ENCODE measurements at regions not wholly inside any gene's neighbourhood (a gene's known extent, or its start where the extent isn't known, plus 50 kb on each side); places are given as distances from the start of the nearest gene placed in this dataset.

DNA sequence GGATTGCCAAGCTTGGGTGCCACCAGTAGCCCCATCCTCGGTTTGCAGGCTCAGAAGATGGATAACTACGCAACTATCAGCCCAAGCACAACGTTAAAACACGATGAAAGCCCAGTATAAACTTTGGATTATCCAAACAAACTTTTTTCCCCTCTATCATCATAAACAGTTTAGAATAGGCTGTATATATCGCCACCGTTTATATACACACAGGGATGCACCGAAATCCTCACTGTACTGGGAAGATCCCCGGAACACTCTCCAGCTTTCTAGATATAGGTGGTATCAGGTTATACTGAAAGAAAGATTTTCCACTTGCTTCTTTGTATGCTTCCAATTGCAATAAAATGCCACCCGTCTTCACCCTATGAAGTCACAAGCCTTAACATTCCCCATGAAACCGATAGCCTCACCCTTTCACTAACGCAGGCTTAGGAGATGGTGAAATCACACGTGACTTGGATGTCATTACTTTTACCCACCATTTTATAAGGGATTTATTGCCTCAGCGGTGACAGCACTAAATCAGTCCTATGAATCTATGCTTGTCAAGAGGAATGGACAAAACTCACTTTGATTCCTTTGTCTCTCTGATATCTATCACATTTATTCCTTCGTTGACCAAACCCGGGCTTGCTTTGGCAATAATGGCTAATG, 207.6 kb upstream of the FOXN3 start:
- H3K4me1 Mint-ChIP-seq = peaks cover 13% of the 10 kb centered on the region
- H3K4me1 ChIP-seq (ENCODE audit: control insufficient read depth, insufficient read depth, low read length) = no peaks in the 10 kb centered on the region
- no peaks in the 10 kb centered on the region for H3K36me3 ChIP-seq (ENCODE audit: control insufficient read depth, insufficient read depth, low read length)
- DNase-seq = no peak
- no peaks in the 10 kb centered on the region for H3K36me3 Mint-ChIP-seq (ENCODE audit: low read depth)
- peak overlapping the region; percentile 38 for H3K27ac ChIP-seq (ENCODE audit: low read depth, low read length)
- no peak overlapping the region for H3K4me3 ChIP-seq (ENCODE audit: low read length)
- H3K9me3 ChIP-seq (ENCODE audit: control insufficient read depth, low read length) = peaks cover 17% of the 10 kb centered on the region
- TF ChIP-seq, protein P1, sequence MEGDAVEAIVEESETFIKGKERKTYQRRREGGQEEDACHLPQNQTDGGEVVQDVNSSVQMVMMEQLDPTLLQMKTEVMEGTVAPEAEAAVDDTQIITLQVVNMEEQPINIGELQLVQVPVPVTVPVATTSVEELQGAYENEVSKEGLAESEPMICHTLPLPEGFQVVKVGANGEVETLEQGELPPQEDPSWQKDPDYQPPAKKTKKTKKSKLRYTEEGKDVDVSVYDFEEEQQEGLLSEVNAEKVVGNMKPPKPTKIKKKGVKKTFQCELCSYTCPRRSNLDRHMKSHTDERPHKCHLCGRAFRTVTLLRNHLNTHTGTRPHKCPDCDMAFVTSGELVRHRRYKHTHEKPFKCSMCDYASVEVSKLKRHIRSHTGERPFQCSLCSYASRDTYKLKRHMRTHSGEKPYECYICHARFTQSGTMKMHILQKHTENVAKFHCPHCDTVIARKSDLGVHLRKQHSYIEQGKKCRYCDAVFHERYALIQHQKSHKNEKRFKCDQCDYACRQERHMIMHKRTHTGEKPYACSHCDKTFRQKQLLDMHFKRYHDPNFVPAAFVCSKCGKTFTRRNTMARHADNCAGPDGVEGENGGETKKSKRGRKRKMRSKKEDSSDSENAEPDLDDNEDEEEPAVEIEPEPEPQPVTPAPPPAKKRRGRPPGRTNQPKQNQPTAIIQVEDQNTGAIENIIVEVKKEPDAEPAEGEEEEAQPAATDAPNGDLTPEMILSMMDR (conservative IDR thresholded peaks at IDR 0.05) = no peak
- no peak overlapping the region for H3K27ac Mint-ChIP-seq
- H3K9me3 Mint-ChIP-seq = peaks cover 2% of the 10 kb centered on the region
- WGBS, 2 experiments (ENCODE audit: insufficient coverage in 1 of 2, insufficient read length in 1 of 2) = 92% methylated on average over 12 to 15 of the region's 15 CpGs
- no peak overlapping the region for H3K9ac ChIP-seq (ENCODE audit: extremely low read depth, low read length, poor library complexity, severe bottlenecking)
- peaks cover 67% of the 10 kb centered on the region for H3K27me3 Mint-ChIP-seq (ENCODE audit: insufficient read depth)
- H3K27me3 ChIP-seq (ENCODE audit: control insufficient read depth, insufficient read depth, low read length, poor library complexity, severe bottlenecking) = peaks cover 68% of the 10 kb centered on the region
- no peak overlapping the region for H3K4me3 Mint-ChIP-seq

DNA sequence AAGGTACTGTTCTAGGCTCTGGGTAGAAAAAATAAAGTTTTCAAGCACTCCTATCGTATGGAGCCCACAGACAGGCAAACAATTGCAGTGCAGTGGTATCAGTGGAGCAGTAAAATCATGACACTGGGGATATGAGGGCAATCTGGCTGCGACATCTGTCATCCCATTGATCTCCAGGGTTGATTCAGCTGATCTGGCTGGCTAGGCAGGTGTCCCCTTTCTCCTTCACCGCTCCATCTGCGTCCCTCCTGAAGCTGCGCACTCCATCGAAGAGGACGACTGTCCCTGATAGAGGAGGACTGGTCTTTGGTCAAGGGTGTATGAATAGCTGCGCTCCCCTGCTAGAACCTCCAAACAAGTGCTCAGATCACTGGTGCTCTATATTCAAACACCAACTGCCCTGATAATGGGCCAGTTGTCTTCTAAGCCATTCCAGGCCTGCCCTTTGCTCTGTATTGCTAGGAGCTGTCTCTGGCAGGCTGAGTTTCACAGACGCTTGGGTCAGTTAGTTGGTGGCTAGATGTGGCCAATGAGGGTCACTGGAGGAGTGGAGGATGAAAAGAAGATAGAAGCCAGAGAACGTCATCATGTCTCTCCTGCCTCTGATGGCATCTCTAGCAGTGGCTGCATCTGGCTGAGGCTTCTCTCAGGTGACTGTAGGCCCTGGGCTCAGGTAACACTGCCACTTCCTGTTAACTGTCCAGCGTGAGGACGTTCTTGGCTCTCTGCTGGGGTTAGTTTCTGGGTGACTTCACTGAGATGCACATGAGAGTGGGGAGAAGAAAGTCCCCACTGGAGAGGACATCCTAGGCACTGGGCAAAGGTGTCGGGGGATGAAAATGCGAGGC, 205.0 kb upstream of the FOXN3 start:
- Mint-ChIP-seq H3K4me1 (peaks cover 20% of the 10 kb centered on the region), H3K4me3 (no peak overlapping the region), H3K9me3 (peaks cover 2% of the 10 kb centered on the region), H3K36me3 (ENCODE audit: low read depth) (no peaks in the 10 kb centered on the region), H3K27me3 (ENCODE audit: insufficient read depth) (peaks cover 47% of the 10 kb centered on the region), H3K27ac (no peak overlapping the region)
- no peak for DNase-seq
- Histone ChIP-seq H3K27me3 (ENCODE audit: control insufficient read depth, insufficient read depth, low read length, poor library complexity, severe bottlenecking) (peaks cover 52% of the 10 kb centered on the region), H3K27ac (ENCODE audit: low read depth, low read length) (no peak overlapping the region), H3K4me1 (ENCODE audit: control insufficient read depth, insufficient read depth, low read length) (no peaks in the 10 kb centered on the region), H3K9me3 (ENCODE audit: control insufficient read depth, low read length) (peaks cover 10% of the 10 kb centered on the region), H3K36me3 (ENCODE audit: control insufficient read depth, insufficient read depth, low read length) (no peaks in the 10 kb centered on the region), H3K9ac (ENCODE audit: extremely low read depth, low read length, poor library complexity, severe bottlenecking) (no peak overlapping the region), H3K4me3 (ENCODE audit: low read length) (no peak overlapping the region)
- TF ChIP-seq, protein P1 (conservative IDR thresholded peaks at IDR 0.05) = no peak
- 93 to 94% methylated on average over 5 to 14 of the region's 14 CpGs for WGBS, 2 experiments (ENCODE audit: insufficient coverage in 1 of 2, insufficient read length in 1 of 2)

DNA sequence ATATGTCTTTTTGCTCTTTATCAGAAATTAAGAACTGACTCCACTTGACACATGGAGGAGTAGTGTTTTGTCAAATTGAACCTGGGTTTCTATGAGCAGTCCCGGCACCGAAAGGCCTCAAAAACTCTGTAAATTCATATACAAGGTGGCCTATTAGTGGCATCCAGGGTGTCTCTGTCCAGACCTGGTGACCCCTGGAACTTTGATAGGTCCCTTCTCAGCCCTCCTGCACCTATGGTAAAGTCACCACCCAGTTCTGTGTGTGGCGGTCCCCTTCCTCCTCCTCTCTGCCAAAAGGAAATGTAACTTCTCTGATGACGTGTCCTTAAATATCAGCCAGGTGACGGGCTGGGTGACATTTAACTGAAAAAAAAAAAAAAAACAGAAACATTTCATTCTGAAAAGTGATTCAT, 204.0 kb upstream of the FOXN3 start:
- no peak overlapping the region for H3K4me3 ChIP-seq (ENCODE audit: low read length)
- Mint-ChIP-seq H3K4me3 (no peak overlapping the region), H3K36me3 (ENCODE audit: low read depth) (no peaks in the 10 kb centered on the region), H3K9me3 (peaks cover 2% of the 10 kb centered on the region), H3K27me3 (ENCODE audit: insufficient read depth) (peaks cover 47% of the 10 kb centered on the region), H3K4me1 (peaks cover 30% of the 10 kb centered on the region), H3K27ac (no peak overlapping the region)
- H3K27me3 ChIP-seq (ENCODE audit: control insufficient read depth, insufficient read depth, low read length, poor library complexity, severe bottlenecking) = peaks cover 52% of the 10 kb centered on the region
- no peaks in the 10 kb centered on the region for H3K9me3 ChIP-seq (ENCODE audit: control insufficient read depth, low read length)
- H3K36me3 ChIP-seq (ENCODE audit: control insufficient read depth, insufficient read depth, low read length) = no peaks in the 10 kb centered on the region
- DNase-seq = no peak
- no peak overlapping the region for H3K27ac ChIP-seq (ENCODE audit: low read depth, low read length)
- 94 to 96% methylated on average over 4 to 5 of the region's 5 CpGs for WGBS, 2 experiments (ENCODE audit: insufficient coverage in 1 of 2, insufficient read length in 1 of 2)
- no peak overlapping the region for H3K9ac ChIP-seq (ENCODE audit: extremely low read depth, low read length, poor library complexity, severe bottlenecking)
- TF ChIP-seq, protein P1 (conservative IDR thresholded peaks at IDR 0.05) = no peak
- peaks cover 3% of the 10 kb centered on the region for H3K4me1 ChIP-seq (ENCODE audit: control insufficient read depth, insufficient read depth, low read length)
